CD14-positive monocyte (primary cell): ENCODE measurements at regions not wholly inside any gene's neighbourhood (a gene's known extent, or its start where the extent isn't known, plus 50 kb on each side); places are given as distances from the start of the nearest gene placed in this dataset.

Experiments
- DNase-seq, 3 donors: peaks; one replicate each; pipeline ENCODE4 v3.0.0-alpha.2; 2011 to 2022
- H2AFZ ChIP-seq: 2 replicates; pipeline ENCODE4 v1.6.0; 2012; ENCODE audit warnings: mild to moderate bottlenecking, low read depth, low read length, inconsistent platforms; ENCODE audit not compliant: insufficient read depth, poor library complexity, severe bottlenecking
- H3K27ac ChIP-seq, 2 donors: 1 replicate in 1 of 2; 2 replicates in 1 of 2; pipeline ENCODE4 v1.5.1; 2012 to 2013; ENCODE audit warnings: low read length in 2 of 2, control low read depth in 1 of 2, inconsistent platforms in 1 of 2, low read depth in 1 of 2, mild to moderate bottlenecking in 1 of 2
- H3K27me3 ChIP-seq, 2 donors: one replicate each; pipeline versions ENCODE4 v1.6.0 to v1.6.1; 2011 to 2013; ENCODE audit warnings: low read length in 2 of 2; ENCODE audit not compliant: control insufficient read depth in 2 of 2, insufficient read depth in 2 of 2
- H3K36me3 ChIP-seq, 2 donors: replicated peaks in 1 of 2; 1 replicate in 1 of 2; 2 replicates in 1 of 2; pipeline versions ENCODE4 v1.5.1 to v1.6.1; 2012 to 2013; ENCODE audit warnings: low read length in 2 of 2, control low read depth in 1 of 2, inconsistent platforms in 1 of 2, mild to moderate bottlenecking in 1 of 2; ENCODE audit not compliant: insufficient read depth in 2 of 2, control insufficient read depth in 1 of 2
- H3K4me1 ChIP-seq, 2 donors: 1 replicate in 1 of 2; 2 replicates in 1 of 2; pipeline versions ENCODE4 v1.5.1 to v1.6.1; 2012 to 2013; ENCODE audit warnings: low read length in 2 of 2, control low read depth in 1 of 2, inconsistent platforms in 1 of 2, mild to moderate bottlenecking in 1 of 2, moderate library complexity in 1 of 2; ENCODE audit not compliant: insufficient read depth in 2 of 2, control insufficient read depth in 1 of 2
- H3K4me2 ChIP-seq: replicated peaks from 2 replicates; pipeline ENCODE3; 2012; ENCODE audit warnings: low read length, moderate library complexity, mild to moderate bottlenecking; ENCODE audit not compliant: poor library complexity, severe bottlenecking; ENCODE audit errors: extremely low read depth
- H3K4me3 ChIP-seq, 3 experiments: fragments of 200-600 bp in 1 of 3; sonication (generic) in 1 of 3; replicated peaks in 1 of 3; 1 replicate in 2 of 3; 2 replicates in 1 of 3; pipeline ENCODE4 v1.5.1; 2011 to 2013; ENCODE audit warnings: low read length in 3 of 3, mild to moderate bottlenecking in 3 of 3, control low read depth in 2 of 3, low read depth in 2 of 3, inconsistent platforms in 1 of 3, moderate library complexity in 1 of 3
- H3K79me2 ChIP-seq: 2 replicates; pipeline ENCODE4 v1.6.0; 2012; ENCODE audit warnings: mild to moderate bottlenecking, control low read depth, inconsistent platforms, low read length, moderate library complexity; ENCODE audit not compliant: insufficient read depth
- H3K9ac ChIP-seq: 2 replicates; pipeline ENCODE4 v1.6.0; 2017; ENCODE audit warnings: low read length, mild to moderate bottlenecking; ENCODE audit not compliant: insufficient read depth, poor library complexity, severe bottlenecking
- H3K9me3 ChIP-seq, 2 donors: replicated peaks in 1 of 2; 1 replicate in 1 of 2; 2 replicates in 1 of 2; pipeline versions ENCODE4 v1.5.1 to v1.6.1; 2012 to 2013; ENCODE audit warnings: low read length in 2 of 2, control low read depth in 1 of 2; ENCODE audit not compliant: control insufficient read depth in 1 of 2, insufficient read depth in 1 of 2
- H4K20me1 ChIP-seq: 2 replicates; pipeline ENCODE4 v1.6.0; 2012; ENCODE audit warnings: mild to moderate bottlenecking, low read length, control low read depth, moderate library complexity; ENCODE audit not compliant: insufficient read depth
- H3K27ac Mint-ChIP-seq, 7 donors: one replicate each; pipeline ENCODE4 v1.8.0; 2020; ENCODE audit warnings: mild to moderate bottlenecking in 7 of 7, mixed read lengths in 7 of 7, moderate library complexity in 6 of 7, inconsistent platforms in 2 of 7
- H3K27me3 Mint-ChIP-seq, 3 donors: one replicate each; pipeline ENCODE4 v1.8.0; 2021 to 2022; ENCODE audit warnings: low read depth in 3 of 3, mild to moderate bottlenecking in 3 of 3, mixed read lengths in 3 of 3, moderate library complexity in 3 of 3, inconsistent platforms in 1 of 3
- H3K36me3 Mint-ChIP-seq, 2 donors: one replicate each; pipeline ENCODE4 v1.8.0; 2020; ENCODE audit warnings: mixed read lengths in 2 of 2, inconsistent platforms in 1 of 2, mild to moderate bottlenecking in 1 of 2
- H3K4me1 Mint-ChIP-seq: one replicate; pipeline ENCODE4 v1.8.0; 2020; ENCODE audit warnings: mild to moderate bottlenecking, mixed read lengths
- H3K4me3 Mint-ChIP-seq, 2 donors: one replicate each; pipeline ENCODE4 v1.8.0; 2020; ENCODE audit warnings: mild to moderate bottlenecking in 2 of 2, mixed read lengths in 2 of 2, moderate library complexity in 1 of 2
- H3K9me3 Mint-ChIP-seq, 7 donors: one replicate each; pipeline ENCODE4 v1.8.0; 2020 to 2022; ENCODE audit warnings: mixed read lengths in 7 of 7, mild to moderate bottlenecking in 6 of 7, moderate library complexity in 6 of 7, inconsistent platforms in 2 of 7
- WGBS: methylation state at CpG from one replicate; pipeline ENCODE4 v1.1.5; 2013; ENCODE audit warnings: missing lambda C conversion rate; ENCODE audit not compliant: insufficient coverage; 5-methylcytosine and 5-hydroxymethylcytosine counted together
- intact Hi-C, 2 donors: fragments of 100-400 bp; cut with micrococcal nuclease; formaldehyde crosslinking; loops; one replicate each; pipeline versions ENCODE4 v1.15.0 to v1.15.1; 2023
- TF ChIP-seq, protein P1 (sequence below): fragments of 200-600 bp; IDR thresholded peaks from one replicate; pipeline ENCODE4 v1.8.0; 2022; ENCODE audit warnings: antibody characterized with exemption, mild to moderate bottlenecking

DNA sequence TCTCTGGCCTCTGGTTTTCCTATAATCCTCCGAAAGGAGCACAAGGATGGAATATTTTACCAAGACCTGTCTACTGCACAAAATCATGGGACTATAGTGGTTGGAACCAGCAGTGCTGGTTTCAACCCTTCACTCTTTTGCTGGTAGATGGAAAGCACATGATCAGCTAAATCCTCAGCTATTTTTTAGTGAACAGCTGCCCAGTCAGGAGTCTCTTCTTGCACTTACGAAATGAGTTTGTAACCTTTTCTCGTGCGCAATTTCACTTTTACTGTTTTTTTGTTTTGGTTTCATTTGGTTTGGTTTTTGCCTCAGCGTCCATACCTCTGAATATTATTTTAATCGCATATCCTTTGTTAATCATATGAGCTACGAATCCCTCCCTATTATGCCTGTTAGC lies 418.5 kb upstream of the CPEB2 start:
- no peaks in the 10 kb centered on the region for H3K4me1 ChIP-seq
- H2AFZ ChIP-seq, result no peak overlapping the region
- H4K20me1 ChIP-seq, result no peaks in the 10 kb centered on the region
- intact Hi-C loops, result no loop called here
- Mint-ChIP-seq H3K27me3 (no peaks in the 10 kb centered on the region), H3K9me3 (peaks cover 0 to 4% (median 2%) of the 10 kb centered on the region in 7 donors), H3K36me3 (no peaks in the 10 kb centered on the region), H3K4me3 (no peak overlapping the region), H3K4me1 (no peaks in the 10 kb centered on the region), H3K27ac (no peak overlapping the region)
- no peaks in the 10 kb centered on the region for H3K27me3 ChIP-seq
- no peaks in the 10 kb centered on the region for H3K79me2 ChIP-seq
- H3K27ac ChIP-seq, result no peak overlapping the region
- no peak overlapping the region for H3K9ac ChIP-seq
- DNase-seq, result no peak
- 80% methylated on average over 1 of the region's 7 CpGs for WGBS
- H3K36me3 ChIP-seq, result no peaks in the 10 kb centered on the region
- TF ChIP-seq, protein P1, sequence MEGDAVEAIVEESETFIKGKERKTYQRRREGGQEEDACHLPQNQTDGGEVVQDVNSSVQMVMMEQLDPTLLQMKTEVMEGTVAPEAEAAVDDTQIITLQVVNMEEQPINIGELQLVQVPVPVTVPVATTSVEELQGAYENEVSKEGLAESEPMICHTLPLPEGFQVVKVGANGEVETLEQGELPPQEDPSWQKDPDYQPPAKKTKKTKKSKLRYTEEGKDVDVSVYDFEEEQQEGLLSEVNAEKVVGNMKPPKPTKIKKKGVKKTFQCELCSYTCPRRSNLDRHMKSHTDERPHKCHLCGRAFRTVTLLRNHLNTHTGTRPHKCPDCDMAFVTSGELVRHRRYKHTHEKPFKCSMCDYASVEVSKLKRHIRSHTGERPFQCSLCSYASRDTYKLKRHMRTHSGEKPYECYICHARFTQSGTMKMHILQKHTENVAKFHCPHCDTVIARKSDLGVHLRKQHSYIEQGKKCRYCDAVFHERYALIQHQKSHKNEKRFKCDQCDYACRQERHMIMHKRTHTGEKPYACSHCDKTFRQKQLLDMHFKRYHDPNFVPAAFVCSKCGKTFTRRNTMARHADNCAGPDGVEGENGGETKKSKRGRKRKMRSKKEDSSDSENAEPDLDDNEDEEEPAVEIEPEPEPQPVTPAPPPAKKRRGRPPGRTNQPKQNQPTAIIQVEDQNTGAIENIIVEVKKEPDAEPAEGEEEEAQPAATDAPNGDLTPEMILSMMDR, result no peak
- H3K4me2 ChIP-seq, result no peak overlapping the region
- H3K4me3 ChIP-seq, result no peak overlapping the region
- peaks cover 0 to 2% of the 10 kb centered on the region in 2 donors for H3K9me3 ChIP-seq

DNA sequence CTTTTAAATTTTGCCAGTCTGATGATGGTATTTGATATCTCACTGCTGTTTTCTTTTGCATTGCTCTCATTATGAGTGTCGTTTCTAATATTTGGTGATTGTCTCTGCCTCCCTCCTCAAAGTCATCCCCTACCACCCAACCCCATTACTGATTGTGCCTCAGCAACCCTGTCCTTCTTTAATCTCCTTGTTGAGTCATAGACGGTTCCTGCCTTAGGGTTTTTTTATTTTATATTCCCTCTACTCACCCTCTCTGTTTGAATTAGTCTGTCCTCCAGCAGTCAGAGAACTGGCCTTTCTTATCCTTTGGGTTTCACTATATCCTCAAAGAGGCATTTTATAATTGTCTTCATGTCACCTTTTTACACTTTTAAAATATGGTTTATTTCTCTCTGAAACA lies 409.3 kb upstream of the CPEB2 start:
- Histone ChIP-seq H3K9me3 (no peaks in the 10 kb centered on the region), H3K79me2 (no peaks in the 10 kb centered on the region), H3K4me2 (no peak overlapping the region), H2AFZ (no peak overlapping the region), H3K9ac (no peak overlapping the region), H4K20me1 (no peaks in the 10 kb centered on the region), H3K27ac (no peak overlapping the region), H3K27me3 (no peaks in the 10 kb centered on the region), H3K4me3 (no peak overlapping the region), H3K36me3 (no peaks in the 10 kb centered on the region), H3K4me1 (no peaks in the 10 kb centered on the region)
- Mint-ChIP-seq H3K36me3 (no peaks in the 10 kb centered on the region), H3K27ac (no peak overlapping the region), H3K4me1 (no peaks in the 10 kb centered on the region), H3K4me3 (peak overlapping the region in 1 of 2 donors; percentile 28), H3K9me3 (peaks cover 1 to 9% (median 5%) of the 10 kb centered on the region in 7 donors), H3K27me3 (peaks cover 0 to 1% (median 0%) of the 10 kb centered on the region in 3 donors)
- TF ChIP-seq, protein P1, result no peak
- intact Hi-C loops, result no loop called here
- 80% methylated on average over 1 of the region's 2 CpGs for WGBS
- no peak for DNase-seq
